NCI-H187 treated with DMSO at 0.1 percent for 48 hours (cell line): ENCODE measurements at regions not wholly inside any gene's neighbourhood (a gene's known extent, or its start where the extent isn't known, plus 50 kb on each side); places are given as distances from the start of the nearest gene placed in this dataset.

Experiments used
- DNase-seq: peaks from one replicate; lab custom pipeline; 2025; lab: John Stamatoyannopoulos, UW

DNA sequence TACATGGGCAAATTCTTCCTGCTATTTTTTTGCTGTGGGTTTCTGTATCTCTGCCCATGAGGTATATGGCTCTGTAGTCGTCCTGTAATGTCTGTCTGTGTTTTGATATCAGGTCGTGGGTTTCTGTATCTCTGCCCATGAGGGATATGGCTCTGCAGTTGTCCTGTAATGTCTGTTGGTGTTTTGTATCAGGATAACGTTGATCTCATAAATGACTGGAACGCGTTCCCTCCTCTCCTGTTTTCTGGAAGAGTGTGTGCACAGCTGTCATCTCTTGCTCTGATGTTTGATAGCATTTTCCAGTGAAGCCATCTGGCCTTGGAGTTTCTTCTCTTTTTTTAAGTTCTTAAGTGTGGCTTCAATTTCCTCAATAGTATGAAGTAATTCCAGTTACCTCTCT, 57.2 kb downstream of the SOX1 start:
- no peak for DNase-seq

DNA sequence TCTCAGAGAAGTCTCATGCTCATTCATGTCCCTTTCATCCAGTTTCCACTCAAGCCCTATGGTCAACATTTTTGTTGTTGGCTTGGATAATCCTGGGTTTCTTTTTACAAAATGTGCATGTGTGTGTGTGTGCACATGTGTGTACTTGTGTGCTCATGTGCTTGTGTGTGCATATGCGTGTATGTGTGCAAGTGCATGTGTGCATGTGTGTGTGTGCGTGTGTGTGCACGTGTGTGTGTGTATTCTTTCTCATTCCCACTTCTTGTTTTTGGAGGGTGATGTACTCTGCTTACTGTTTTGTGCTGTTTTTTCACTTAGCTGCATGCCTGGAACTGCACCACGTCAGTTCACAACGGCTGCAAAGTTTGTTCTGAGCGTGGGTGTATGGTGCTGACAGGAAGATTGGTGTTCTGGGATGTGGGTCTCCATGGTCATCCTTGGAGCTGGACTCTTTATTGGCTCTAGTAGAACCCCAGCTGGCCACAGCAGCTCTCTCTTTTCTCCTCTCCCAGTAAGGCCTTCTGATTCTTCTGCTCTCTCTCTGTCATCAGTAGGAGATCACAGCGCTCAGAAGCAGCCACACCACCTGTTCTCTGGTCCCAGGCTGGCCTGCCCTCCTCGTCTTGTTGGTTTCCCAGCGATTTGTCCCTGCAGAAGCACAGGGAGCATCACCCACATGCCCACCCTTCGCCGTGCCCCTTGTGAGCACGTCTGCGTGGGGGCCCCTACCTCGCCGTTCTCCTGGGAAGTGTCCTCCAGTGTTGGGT, 60.8 kb downstream of the SOX1 start:
- no peak for DNase-seq

DNA sequence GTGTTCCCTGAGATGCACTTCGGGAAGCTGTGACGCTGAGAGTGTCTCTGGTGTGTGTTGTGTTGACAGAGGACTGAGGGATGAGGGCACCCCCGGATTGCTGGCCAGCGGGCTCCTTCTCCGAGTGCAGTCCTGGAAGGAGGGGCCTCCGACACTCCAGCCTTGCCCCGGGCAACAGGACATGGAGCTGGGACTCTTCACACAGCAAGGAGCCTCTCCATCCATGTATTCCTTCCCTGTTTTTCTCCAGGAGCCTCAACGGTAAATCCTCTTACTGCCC, 61.3 kb downstream of the SOX1 start:
- no peak for DNase-seq

DNA sequence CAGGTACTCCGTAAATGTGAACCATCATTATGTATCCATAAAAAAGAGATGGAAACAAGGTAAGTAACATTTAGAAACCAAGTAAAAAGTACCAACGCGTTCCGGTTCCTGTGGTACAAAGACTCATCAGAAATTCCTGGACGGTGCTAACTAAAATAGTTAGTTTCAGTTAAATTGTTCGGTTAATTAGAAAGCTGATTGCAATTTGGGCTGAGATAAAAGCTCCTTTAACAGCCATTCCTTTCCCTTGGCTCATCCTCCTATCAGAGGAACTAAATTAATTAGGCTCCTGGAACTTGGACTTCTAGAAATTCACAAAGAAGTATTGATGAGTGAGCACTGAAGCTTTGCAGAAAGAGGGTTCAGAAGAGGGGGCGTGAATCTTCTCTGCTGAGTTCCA, 63.5 kb downstream of the SOX1 start:
- no peak for DNase-seq

DNA sequence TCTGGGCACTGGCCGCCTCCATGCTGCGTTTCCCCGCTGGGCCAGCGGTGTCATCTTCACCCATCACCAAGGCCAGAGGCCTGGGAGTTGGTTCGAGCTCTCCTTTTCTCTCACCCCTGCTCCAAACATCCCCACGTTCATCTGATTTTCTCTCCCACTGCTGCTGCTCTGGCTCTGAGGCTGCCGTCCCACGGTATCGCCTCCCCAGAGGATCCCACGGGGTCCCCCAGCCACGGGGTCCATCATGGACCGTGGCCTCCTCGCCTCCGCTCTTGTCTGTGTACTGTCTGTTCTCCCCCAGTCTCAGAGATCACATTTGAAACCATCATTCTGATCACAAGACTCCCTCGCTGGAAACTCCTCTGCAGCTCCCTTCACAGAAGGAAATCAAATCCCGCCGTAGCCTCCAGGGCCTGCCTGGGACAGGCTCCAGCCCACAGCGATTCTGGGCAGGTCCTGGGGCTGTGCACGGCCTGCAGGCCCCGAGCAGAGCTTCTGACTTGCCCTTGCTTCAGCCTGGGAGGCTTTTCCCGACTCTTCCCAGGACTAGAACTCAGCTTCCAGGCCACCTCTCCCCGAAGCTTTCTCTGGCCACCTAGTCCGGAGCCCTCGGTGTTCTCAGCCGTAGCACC, 64.2 kb downstream of the SOX1 start:
- no peak for DNase-seq

DNA sequence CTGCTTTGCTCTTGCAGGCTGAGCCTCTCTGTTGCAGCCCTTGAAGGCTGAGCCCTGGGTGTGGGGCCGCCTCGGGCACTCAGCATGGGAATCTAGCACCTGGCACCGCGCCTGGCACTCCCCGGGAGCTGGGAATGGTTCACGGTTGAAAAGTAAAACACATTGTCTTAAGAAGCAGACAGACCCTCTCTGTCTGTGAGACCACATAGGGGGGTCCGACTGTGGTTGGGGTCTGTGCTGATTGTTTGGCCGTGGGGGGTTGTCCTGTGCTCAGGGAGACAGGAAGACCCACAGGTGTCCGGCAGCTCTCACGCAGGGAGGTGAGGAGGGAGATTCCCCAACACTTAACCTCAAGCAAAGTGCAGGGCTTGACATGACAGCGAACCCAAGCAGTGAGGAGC, 64.8 kb downstream of the SOX1 start:
- no peak for DNase-seq

DNA sequence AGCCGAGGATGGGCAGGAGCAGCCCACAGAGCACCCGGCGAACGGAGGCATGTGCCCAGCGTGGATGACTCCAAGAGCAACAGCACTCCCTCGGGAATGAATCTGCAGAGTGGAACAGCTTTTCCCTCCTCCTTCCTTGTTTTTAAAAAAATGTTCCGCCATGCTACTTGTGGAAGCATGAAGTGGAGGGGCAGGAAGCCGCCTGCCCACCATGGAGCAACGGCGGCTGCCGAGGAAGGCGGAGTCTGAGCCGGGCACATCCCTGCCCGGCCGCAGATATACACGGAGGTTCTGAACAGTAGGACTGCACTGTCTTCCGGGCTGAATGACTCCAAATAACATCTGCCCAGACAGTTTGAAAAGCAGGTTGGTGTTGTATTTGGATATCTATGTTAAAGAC, 65.2 kb downstream of the SOX1 start:
- no peak for DNase-seq

DNA sequence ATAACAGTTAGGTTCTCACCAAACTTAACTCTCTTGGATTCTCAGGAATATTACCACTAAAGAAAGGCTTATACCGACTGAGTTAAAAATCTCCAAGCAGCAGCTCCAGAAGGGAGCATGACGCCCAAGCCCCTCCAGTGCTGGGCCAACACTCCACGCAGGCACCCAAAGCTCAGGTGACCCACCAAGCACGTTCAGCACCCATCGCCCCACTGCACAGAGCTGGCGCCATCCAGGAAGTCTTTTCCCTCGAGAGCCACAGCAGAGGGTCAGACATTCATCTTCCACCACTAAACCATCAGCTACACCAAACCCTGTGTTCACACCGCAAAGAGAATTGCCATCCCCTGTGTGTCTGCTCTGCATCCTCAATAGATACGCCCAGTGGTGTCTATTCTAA, 65.7 kb downstream of the SOX1 start:
- DNase-seq, result no peak

DNA sequence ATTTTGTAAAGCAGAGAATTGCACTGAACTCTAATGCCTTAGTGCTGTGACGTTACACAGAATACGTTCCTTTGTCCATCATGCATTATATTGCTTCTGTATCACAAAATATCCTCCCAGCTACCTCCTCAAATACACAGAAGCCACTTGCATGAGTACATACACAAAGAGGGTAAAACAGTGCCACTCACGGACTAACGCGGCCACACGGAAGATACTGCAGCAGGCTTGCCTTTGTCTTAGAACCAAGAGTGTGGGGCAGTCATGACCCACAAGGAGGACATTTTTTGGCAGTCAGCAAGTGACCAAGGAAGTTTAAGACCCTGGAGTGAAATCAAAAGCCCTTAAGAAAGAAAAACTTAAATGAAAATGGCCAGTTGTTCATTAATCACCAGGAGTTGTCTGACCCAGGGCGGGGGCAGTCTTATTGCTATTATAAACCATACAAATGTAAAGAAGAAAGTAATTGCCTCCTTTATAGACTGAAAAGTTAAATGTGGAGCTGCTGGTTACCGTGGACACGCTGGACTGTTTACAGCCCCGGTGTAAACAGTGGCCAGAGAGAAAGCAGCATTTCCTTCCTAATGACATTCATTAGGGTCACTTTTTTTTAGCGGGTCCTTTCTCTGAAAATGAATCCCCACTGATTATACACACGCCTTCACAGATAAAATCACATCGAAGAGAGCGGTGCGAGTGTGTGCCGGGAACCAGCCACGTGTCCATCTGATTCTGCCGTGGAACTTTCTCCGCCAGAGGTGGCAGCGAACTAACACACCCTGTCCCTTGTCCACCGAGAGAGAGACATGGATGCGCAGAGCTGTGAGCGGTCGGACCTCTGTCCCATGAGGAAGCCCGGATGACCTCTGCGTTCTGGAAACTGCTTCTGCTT, 66.8 kb downstream of the SOX1 start:
- DNase-seq, result no peak

DNA sequence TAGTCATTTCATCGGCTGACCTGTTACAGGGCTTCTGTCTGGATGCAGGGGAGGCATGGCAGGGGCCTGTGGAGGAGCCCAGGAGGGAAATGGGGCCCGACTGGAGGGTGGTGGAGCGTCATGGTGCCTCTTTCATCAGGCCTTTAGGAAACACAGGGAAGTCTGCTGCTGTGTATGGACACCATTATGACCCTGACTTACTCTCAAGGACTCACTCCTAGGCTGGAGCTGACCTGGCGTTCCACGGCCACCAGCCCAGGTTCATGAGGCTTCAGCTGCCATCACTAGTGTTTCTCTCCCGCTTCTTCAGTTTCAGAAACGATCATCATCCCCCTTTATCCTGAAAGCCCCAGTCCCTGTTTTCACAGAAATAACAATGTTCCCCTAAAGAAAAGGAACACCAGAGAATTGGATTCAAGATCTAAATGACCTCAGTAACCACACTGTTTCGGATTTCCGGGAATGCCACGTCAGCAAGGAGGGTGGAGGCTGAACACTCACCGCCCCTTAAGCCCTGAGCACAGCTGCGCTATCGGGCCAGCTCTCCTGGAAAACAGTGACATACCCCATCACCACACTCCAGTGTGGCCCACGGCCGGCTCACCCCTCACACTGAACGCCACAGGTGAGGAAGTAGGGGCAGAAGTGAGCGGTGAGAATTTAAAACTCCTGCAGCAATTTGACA, 67.6 kb downstream of the SOX1 start:
- no peak for DNase-seq

DNA sequence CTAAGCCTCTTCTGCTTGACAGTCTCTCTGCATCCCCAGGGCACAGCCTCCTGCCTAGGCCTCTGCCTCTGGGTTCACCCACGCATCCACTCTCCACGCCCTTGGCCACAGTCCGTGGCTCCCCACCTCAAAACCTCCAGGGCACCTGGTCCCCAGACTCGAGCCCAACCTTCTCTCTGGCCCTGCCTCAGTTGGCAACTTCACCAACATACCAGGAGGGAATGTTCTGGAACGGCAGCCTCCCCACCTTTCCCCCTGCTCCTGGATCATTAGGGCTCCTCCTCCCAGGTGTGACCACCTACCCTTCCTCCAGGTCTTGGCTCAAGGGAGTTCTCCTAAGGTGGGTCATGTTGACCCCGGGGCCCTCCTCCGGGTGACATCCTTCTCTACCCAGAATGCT, 69.1 kb downstream of the SOX1 start:
- DNase-seq, result no peak

DNA sequence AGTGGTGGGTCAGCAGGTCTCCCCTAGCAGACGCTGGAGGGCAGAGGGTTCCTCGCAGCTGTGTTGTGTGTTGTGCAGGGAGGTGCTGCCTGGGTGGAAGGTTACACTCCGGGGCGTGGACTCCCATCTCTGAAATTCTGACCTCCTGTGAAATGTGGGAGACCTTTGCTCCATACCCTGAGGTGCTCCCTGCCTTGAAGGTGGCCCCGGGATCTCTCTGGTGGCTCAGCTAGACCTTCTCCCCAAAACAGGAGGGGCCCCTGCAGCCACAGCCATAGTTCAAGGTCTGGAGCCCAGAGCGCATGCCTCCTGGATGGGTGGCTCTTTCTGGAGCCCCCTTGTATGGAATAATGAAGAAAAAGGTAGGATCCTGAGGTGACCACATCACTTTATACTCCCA, 70.2 kb downstream of the SOX1 start:
- no peak for DNase-seq

DNA sequence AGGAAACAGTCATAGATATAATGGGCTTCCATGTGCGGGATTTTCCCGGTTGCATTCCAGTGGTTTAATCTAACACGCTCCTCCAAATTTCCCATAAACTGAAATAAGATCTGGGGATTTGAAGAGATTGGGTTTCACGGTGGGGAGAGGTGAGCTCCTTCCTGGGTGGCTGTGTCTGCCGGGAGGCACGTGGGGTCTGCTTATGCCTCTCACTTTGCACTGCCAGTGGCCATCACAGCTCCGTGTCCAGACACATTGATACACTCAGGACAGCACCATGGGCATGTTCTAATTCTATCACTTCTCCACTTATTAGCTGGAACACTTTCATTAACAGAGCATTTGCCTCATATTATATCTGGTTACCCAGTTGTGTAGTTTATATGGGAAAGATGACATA, 73.4 kb downstream of the SOX1 start:
- no peak for DNase-seq

DNA sequence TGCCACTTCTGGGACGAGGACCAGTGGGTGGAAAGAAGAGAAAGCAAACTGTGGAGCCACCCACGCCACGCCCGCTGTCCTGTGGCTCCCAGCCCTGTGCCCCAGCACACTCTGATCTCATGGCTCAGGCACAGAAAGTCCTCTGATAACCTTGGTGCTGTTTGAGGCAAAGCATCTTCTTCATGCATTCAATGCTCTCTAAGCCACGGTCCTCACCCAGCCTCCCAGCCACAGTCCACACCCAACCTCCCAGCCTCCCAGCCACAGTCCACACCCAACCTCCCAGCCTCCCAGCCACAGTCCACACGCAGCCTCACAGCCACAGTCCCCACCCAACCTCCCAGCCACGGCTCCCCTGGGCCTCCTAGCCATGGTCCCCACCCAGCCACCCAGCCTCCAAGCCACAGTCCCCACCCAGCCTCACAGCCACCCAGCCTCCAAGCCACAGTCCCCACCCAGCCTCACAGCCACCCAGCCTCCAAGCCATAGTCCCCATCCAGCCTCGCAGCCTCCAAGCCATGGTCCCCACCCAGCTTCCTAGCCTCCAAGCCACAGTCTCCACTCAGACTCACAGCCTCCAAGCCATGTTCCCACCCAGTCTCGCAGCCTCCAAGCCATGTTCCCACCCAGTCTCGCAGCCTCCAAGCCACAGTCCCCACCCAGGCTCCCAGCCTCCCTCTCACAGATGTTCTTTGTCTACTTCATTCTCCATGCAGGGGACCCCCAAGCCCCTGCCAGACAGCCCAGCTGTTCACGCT, 74.9 kb downstream of the SOX1 start:
- no peak for DNase-seq

DNA sequence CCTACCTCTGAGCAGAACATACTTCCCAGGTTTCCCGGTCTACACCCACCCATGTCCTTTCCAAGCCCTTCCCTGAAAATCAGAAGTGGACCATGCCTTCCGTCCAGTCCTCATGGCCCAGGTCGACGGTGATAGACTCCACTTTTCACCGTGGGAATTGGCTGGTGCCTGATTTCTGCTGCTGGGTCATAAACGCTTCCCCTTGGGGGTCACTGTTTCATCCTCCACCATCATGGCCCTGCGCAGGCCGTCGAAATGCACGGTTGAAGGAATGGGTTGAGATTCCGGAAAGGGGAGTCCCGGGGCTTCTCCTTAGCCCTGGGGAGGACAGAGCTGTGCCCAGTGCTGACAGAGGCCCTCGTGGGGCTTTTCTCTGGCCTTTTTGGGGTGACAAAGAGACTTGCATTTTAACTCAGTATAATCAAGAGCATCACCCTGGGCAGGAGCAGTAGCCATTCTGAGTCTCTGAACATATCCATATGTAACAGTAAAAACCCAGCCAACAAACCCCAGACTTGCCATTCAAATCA, 75.5 kb downstream of the SOX1 start:
- no peak for DNase-seq

DNA sequence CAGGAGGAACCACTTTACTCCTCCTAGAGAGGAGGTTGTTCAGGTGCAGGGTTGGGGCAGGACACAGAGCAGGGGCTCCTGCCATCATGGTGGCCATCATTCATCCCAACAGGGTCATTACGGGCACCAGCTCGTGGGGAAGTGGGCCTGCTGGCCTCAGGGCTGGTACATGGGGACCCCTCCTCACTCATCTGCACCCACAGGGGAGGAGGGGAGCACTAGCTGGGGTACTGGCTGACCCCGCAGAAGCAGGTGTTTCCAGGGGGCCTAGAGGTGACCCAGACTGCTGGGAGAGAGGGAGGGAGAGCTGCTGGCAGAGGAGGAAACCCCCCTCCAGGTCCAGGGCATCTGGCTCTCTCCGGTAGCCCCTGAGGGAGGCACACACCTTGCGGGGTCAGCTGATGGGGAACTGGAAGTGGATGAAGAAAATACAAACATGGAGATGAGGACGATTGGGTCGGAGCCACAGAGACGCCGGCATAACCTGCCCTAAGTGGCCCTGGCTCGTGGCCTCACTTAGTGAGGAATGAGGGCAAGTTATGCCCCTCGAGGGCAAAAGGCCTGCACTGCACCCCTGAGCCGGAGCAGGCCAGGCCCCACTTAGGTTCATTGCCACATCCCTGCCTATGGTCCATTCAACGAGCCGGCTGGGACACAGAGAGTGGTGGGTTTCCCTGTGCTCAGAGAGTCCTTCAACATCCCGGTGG, 76.2 kb downstream of the SOX1 start:
- no peak for DNase-seq

DNA sequence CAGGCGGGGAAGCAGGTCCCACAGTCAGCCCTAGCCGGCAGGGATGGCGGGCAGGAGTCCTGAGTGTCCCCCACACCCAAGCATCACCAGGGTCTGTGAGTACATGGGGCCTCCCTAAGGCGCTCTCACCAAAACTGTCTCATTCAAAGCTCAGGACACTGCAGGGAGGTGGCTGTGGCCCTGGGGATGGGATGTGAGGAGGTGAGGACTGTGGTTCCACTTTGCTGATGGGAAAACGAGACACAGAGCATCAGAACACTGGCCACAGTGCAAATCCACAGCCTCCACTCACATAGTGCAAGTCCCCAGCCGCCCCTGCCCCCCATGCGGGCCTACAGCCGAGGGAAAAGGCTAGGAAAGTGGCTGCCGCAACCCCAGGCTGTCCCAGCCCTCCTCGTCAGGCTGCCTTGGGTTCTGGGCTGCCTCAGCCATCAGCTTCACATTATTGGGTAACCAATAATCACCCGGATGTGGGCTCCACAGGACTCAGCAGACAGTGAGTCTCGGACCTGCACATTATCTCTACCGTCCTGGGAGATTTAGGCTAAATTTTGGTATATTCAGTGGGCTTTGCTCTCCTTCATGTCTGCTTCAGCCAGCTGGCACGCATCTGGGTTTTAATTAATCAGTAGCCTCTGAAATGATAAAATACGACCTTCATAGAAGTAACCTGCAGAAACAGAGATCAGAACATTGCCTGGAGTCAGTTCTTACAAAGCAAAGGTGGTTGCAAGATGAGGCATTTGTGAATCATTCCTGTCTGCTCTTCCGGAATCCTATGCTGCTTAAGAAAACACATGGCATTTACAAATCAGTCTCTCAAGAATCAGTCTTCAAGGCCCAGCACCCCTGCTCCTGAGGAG, 77.0 kb downstream of the SOX1 start:
- DNase-seq, result no peak

DNA sequence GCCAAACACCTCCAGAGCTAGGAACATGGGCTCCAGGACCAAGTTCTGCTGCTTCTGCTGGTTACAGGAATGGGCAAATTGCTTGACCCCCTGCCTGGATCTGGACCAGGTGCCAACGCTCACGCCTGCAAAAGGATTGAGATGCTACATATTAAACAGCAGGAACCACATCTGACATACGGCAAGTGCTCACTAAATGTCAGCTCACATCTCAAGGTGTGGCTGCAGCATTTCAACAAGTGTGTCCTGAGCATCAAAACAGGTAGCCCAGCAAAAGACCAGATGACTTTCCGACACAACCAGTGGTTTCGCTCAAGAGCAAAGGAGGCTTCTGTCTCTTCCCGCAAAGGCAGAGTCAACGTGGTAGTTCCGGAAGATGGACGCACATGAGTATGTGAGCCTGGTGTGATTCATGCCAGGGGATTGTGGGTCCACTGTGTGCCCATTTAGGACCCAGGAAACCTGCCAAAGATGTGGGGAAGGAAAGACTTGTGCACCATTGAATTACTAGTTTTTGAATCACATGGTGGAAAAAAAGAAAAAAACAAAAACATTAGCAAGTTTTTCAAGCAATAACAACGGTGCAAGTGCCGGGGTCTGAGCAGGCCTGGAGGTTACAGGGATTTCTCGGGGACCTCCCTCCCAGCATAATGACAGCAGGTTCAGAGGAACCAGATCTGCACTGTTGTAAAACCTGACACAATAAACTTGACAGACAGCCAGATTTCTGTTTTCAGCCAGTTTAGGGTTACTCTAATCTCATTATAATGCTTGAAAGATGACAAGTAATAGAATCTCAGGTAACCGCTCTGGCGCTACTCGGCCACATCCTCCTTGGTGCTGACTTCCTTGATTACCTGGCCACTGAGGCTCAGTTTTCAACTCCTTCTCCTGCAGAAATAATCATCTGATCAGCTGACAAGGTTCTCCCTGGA, 77.9 kb downstream of the SOX1 start:
- DNase-seq, result no peak
